Inflammatory macrophage treated with lipopolysaccharide for 1 hour (primary cell): ENCODE measurements at regions not wholly inside any gene's neighbourhood (a gene's known extent, or its start where the extent isn't known, plus 50 kb on each side); places are given as distances from the start of the nearest gene placed in this dataset.

ENCODE experiments used
- DNase-seq, 2 donors: peaks; one replicate each; pipeline ENCODE4 v3.0.0-alpha.2; 2020 to 2022

- DNase-seq = no peak
Observed at GRCh38 chr3:189563853-189564563, 67.2 kb upstream of the TP63 start.

- DNase-seq = no peak
Observed at GRCh38 chr3:189566550-189567130, 64.5 kb upstream of the TP63 start.

GRCh38 chr3:189567322-189567721, 63.9 kb upstream of the TP63 start:
- DNase-seq = no peak

GRCh38 chr3:189567766-189568420, 63.3 kb upstream of the TP63 start:
- DNase-seq = no peak

GRCh38 chr3:189568961-189569360, 62.2 kb upstream of the TP63 start:
- no peak for DNase-seq

GRCh38 chr3:189569473-189569872, 61.7 kb upstream of the TP63 start:
- DNase-seq = no peak

DNA sequence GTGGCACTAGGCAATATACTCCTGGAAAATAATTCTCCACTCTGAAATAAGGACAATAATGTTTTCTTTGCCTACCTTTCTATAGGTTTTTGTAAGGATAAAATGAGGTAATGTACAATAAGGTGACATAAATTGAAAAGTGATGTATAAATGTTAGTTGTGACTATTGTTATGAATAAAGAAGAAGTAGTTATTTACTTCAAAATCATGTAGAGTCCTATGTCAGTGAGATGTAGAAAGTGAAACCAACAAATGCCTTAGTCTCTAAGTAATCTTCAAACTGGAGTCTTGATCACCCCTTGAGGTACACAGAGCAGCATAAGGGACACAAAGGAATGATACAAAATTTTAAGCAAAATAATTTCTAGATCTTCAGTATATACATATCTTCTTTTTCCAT, 60.3 kb upstream of the TP63 start:
- DNase-seq = no peak

- no peak for DNase-seq
Observed at GRCh38 chr3:189572249-189572648, 58.9 kb upstream of the TP63 start.

DNA sequence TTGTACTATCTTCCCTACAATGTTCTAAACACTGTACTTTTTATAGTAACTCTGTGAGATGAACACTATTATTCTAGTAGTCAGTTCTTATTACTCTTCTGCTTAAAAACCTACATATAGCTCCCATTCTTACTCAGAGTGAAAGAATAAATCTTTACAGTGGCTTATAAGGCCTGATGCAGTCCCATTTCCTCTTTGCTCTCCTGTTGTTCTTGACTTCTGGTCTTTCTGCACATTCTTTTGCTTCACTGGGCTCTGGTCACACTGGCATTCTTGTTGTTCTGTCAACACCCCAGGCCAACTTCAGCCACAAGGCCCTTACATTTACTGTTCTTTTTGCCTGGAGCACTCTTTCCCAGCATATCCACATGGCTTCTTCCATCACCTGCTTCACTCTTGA, 58.2 kb upstream of the TP63 start:
- no peak for DNase-seq

DNA sequence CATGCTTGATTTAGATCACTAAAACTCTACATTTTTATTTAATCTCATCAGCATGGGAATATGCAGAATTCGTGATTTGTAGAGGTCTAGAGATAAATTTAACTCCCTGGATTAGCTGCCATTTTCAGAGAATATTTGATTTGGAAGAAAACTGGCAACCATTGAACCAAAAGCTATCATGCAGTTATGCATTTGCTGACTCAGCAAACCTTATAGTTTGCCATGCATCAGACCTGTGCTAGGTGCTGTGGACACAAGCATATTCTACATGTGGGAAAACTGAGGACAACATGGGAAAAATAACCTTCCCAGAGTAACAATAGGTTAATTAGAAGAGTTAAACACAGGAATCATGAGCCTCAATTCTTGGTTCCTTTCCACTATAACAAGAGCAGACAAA, 54.7 kb upstream of the TP63 start:
- no peak for DNase-seq

- no peak for DNase-seq
Observed at GRCh38 chr3:189577050-189577951, 53.9 kb upstream of the TP63 start.

- DNase-seq = no peak
Observed at GRCh38 chr3:189580190-189580589, 51.0 kb upstream of the TP63 start.
